ENCODE measurements at regions not wholly inside any gene's neighbourhood (a gene's known extent, or its start where the extent isn't known, plus 50 kb on each side); places are given as distances from the start of the nearest gene placed in this dataset.
"Not testable (repeated sequence)": the region's sequence is repeated elsewhere in the genome, so short reads cannot be mapped to it uniquely, and the experiment has no call there.

GRCh38 chr17:22277595-22277994 lies 585.3 kb downstream of the KCNJ18 start:
- TF ChIP-seq CTCF (conservative IDR thresholded peaks at IDR 0.05; ENCODE audit: low read depth, low read length) = no peak
- no peak for TF ChIP-seq EZH2 (IDR thresholded peaks at IDR 0.05; ENCODE audit: borderline replicate concordance, low read depth, low read length, poor library complexity, severe bottlenecking)
- no peaks in the 10 kb centered on the region for H3K36me3 ChIP-seq (ENCODE audit: insufficient read depth, low read length, poor library complexity, severe bottlenecking)
- DNase-seq (ENCODE audit: low spot score) = no peak
- no peaks in the 10 kb centered on the region for H3K4me1 ChIP-seq (ENCODE audit: insufficient read depth, low read length, poor library complexity, severe bottlenecking)
- CTCF ChIA-PET = no interaction called here
- BruUV-seq (replicated peaks) = no TSS peak
- POLR2A ChIA-PET (ENCODE audit: low non-redundant PET) = no interaction called here
- H3K27me3 ChIP-seq (replicated peaks; ENCODE audit: insufficient read depth, low read depth, low read length, poor library complexity) = no peaks in the 10 kb centered on the region
- H3K4me3 ChIP-seq (ENCODE audit: low read depth, low read length, poor library complexity, severe bottlenecking) = no peak overlapping the region
- no peak overlapping the region for H3K27ac ChIP-seq (ENCODE audit: low read depth, low read length, poor library complexity, severe bottlenecking)
- peaks cover 20% of the 10 kb centered on the region for H3K9me3 ChIP-seq (ENCODE audit: low read depth, low read length, poor library complexity, severe bottlenecking)
- intact Hi-C loops (cut with micrococcal nuclease; ENCODE audit: unreplicated experiment) = no loop called here

GRCh38 chr17:22278302-22279275 lies 586.3 kb downstream of the KCNJ18 start:
- peaks cover 18% of the 10 kb centered on the region for H3K9me3 ChIP-seq (ENCODE audit: low read depth, low read length, poor library complexity, severe bottlenecking)
- intact Hi-C loops (cut with micrococcal nuclease; ENCODE audit: unreplicated experiment) = no loop called here
- POLR2A ChIA-PET (ENCODE audit: low non-redundant PET) = no interaction called here
- H3K27ac ChIP-seq (ENCODE audit: low read depth, low read length, poor library complexity, severe bottlenecking) = no peak overlapping the region
- BruUV-seq (replicated peaks) = no TSS peak
- no peak for DNase-seq (ENCODE audit: low spot score)
- H3K27me3 ChIP-seq (replicated peaks; ENCODE audit: insufficient read depth, low read depth, low read length, poor library complexity) = no peaks in the 10 kb centered on the region
- no peaks in the 10 kb centered on the region for H3K4me1 ChIP-seq (ENCODE audit: insufficient read depth, low read length, poor library complexity, severe bottlenecking)
- H3K36me3 ChIP-seq (ENCODE audit: insufficient read depth, low read length, poor library complexity, severe bottlenecking) = no peaks in the 10 kb centered on the region
- CTCF ChIA-PET = no interaction called here
- H3K4me3 ChIP-seq (ENCODE audit: low read depth, low read length, poor library complexity, severe bottlenecking) = no peak overlapping the region
- TF ChIP-seq EZH2 (IDR thresholded peaks at IDR 0.05; ENCODE audit: borderline replicate concordance, low read depth, low read length, poor library complexity, severe bottlenecking) = no peak
- TF ChIP-seq CTCF (conservative IDR thresholded peaks at IDR 0.05; ENCODE audit: low read depth, low read length) = no peak

- BruUV-seq (replicated peaks) = no TSS peak
- Histone ChIP-seq H3K27ac (ENCODE audit: low read depth, low read length, poor library complexity, severe bottlenecking) (no peak overlapping the region), H3K4me3 (ENCODE audit: low read depth, low read length, poor library complexity, severe bottlenecking) (no peak overlapping the region), H3K36me3 (ENCODE audit: insufficient read depth, low read length, poor library complexity, severe bottlenecking) (no peaks in the 10 kb centered on the region), H3K4me1 (ENCODE audit: insufficient read depth, low read length, poor library complexity, severe bottlenecking) (no peaks in the 10 kb centered on the region), H3K27me3 (replicated peaks; ENCODE audit: insufficient read depth, low read depth, low read length, poor library complexity) (no peaks in the 10 kb centered on the region), H3K9me3 (ENCODE audit: low read depth, low read length, poor library complexity, severe bottlenecking) (peaks cover 12% of the 10 kb centered on the region)
- DNase-seq (ENCODE audit: low spot score) = no peak
- ChIA-PET POLR2A (ENCODE audit: low non-redundant PET) (no interaction called here), CTCF (no interaction called here)
- TF ChIP-seq CTCF (conservative IDR thresholded peaks at IDR 0.05; ENCODE audit: low read depth, low read length) (no peak), EZH2 (IDR thresholded peaks at IDR 0.05; ENCODE audit: borderline replicate concordance, low read depth, low read length, poor library complexity, severe bottlenecking) (no peak)
- intact Hi-C loops (cut with micrococcal nuclease; ENCODE audit: unreplicated experiment) = no loop called here
Measured at GRCh38 chr17:22286337-22287041, 594.2 kb downstream of the KCNJ18 start.

- H3K27me3 ChIP-seq (replicated peaks; ENCODE audit: insufficient read depth, low read depth, low read length, poor library complexity); DNase-seq (ENCODE audit: low spot score); CTCF ChIA-PET; intact Hi-C loops (cut with micrococcal nuclease; ENCODE audit: unreplicated experiment); H3K27ac ChIP-seq (ENCODE audit: low read depth, low read length, poor library complexity, severe bottlenecking); BruUV-seq (replicated peaks); POLR2A ChIA-PET (ENCODE audit: low non-redundant PET); H3K4me3 ChIP-seq (ENCODE audit: low read depth, low read length, poor library complexity, severe bottlenecking); H3K4me1 ChIP-seq (ENCODE audit: insufficient read depth, low read length, poor library complexity, severe bottlenecking); H3K36me3 ChIP-seq (ENCODE audit: insufficient read depth, low read length, poor library complexity, severe bottlenecking): not testable (repeated sequence)
- peaks cover 13% of the 10 kb centered on the region for H3K9me3 ChIP-seq (ENCODE audit: low read depth, low read length, poor library complexity, severe bottlenecking)
Measured at GRCh38 chr17:22298484-22298951, 606.2 kb downstream of the KCNJ18 start.

All from A673 (cell line).